ENCODE measurements at regions not wholly inside any gene's neighbourhood (a gene's known extent, or its start where the extent isn't known, plus 50 kb on each side); places are given as distances from the start of the nearest gene placed in this dataset.
"Not testable (repeated sequence)": the region's sequence is repeated elsewhere in the genome, so short reads cannot be mapped to it uniquely, and the experiment has no call there.

- peak overlapping the region; percentile 36 for H3K27ac ChIP-seq
- peak overlapping the region; percentile 79 for H3K4me3 ChIP-seq
- peak overlapping the region; percentile 83 for H3K4me2 ChIP-seq (ENCODE audit: unreplicated experiment)
- H3K9ac ChIP-seq: peak overlapping the region; percentile 82
- H3K9me2 ChIP-seq (ENCODE audit: insufficient read depth): no peaks in the 10 kb centered on the region
- TF ChIP-seq EZH2phosphoT487 (IDR thresholded peaks at IDR 0.05; ENCODE audit: insufficient read depth, low read depth): no peak
- DNase-seq: no peak
- no peaks in the 10 kb centered on the region for H4K20me1 ChIP-seq (ENCODE audit: insufficient read depth)
- peaks cover 3% of the 10 kb centered on the region; the same call in 1 of the 2 replicates for H3K79me2 ChIP-seq (ENCODE audit: insufficient read depth)
- no peaks in the 10 kb centered on the region for H3K4me1 ChIP-seq (ENCODE audit: insufficient read depth)
- WGBS, 2 experiments (ENCODE audit: low coverage in 1 of 2, low lambda C conversion rate in 2 of 2, missing lambda C conversion rate in 2 of 2): 11 to 20% methylated on average over 11 to 18 of the region's 18 CpGs
- no peaks in the 10 kb centered on the region for H3K9me3 ChIP-seq (ENCODE audit: low read depth)
- in situ Hi-C loops (cut with MboI): loop anchor here (25.0 kb wide), 1 partner anchor 697 kb away; no protein-coding TSS in a partner anchor
- H3K27me3 ChIP-seq (replicated peaks; ENCODE audit: insufficient read depth): no peaks in the 10 kb centered on the region
- H3F3A ChIP-seq (ENCODE audit: insufficient read depth): no peaks in the 10 kb centered on the region
- peak overlapping the region; percentile 91 for H2AFZ ChIP-seq
- H3K36me3 ChIP-seq (ENCODE audit: low read depth): no peaks in the 10 kb centered on the region
These were observed 110.5 kb upstream of the LPCAT1 start for GRCh38 chr5:1634337-1634661.

- WGBS, 2 experiments (ENCODE audit: low coverage in 1 of 2, low lambda C conversion rate in 2 of 2, missing lambda C conversion rate in 2 of 2): 0 to 1% methylated on average over 30 to 72 of the region's 75 CpGs
- H3K9me3 ChIP-seq (ENCODE audit: low read depth): no peaks in the 10 kb centered on the region
- H3F3A ChIP-seq (ENCODE audit: insufficient read depth): no peaks in the 10 kb centered on the region
- peaks cover 3% of the 10 kb centered on the region; the same call in 1 of the 2 replicates for H3K79me2 ChIP-seq (ENCODE audit: insufficient read depth)
- TF ChIP-seq EZH2 (IDR thresholded peaks at IDR 0.05; ENCODE audit: insufficient read depth, poor library complexity, severe bottlenecking) (no peak), EZH2phosphoT487 (IDR thresholded peaks at IDR 0.05; ENCODE audit: insufficient read depth, low read depth) (no peak)
- H3K4me2 ChIP-seq (ENCODE audit: unreplicated experiment): peak overlapping the region; percentile 83
- H3K36me3 ChIP-seq (ENCODE audit: low read depth): no peaks in the 10 kb centered on the region
- peak overlapping the region; percentile 79 for H3K4me3 ChIP-seq
- H3K27ac ChIP-seq: peak overlapping the region; percentile 36
- H3K9ac ChIP-seq: peak overlapping the region; percentile 82
- DNase-seq: peak; percentile 89
- in situ Hi-C loops (cut with MboI): loop anchor here (25.0 kb wide), 1 partner anchor 696 kb away; no protein-coding TSS in a partner anchor
- no peaks in the 10 kb centered on the region for H4K20me1 ChIP-seq (ENCODE audit: insufficient read depth)
- no peaks in the 10 kb centered on the region for H3K27me3 ChIP-seq (replicated peaks; ENCODE audit: insufficient read depth)
- H3K4me1 ChIP-seq (ENCODE audit: insufficient read depth): no peaks in the 10 kb centered on the region
- no peaks in the 10 kb centered on the region for H3K9me2 ChIP-seq (ENCODE audit: insufficient read depth)
- H2AFZ ChIP-seq: peak overlapping the region; percentile 91
These were observed 110.0 kb upstream of the LPCAT1 start for GRCh38 chr5:1633605-1634336.

GRCh38 chr5:1631004-1631403 lies 107.2 kb upstream of the LPCAT1 start:
- in situ Hi-C loops (cut with MboI): loop anchor here (25.0 kb wide), 1 partner anchor 694 kb away; no protein-coding TSS in a partner anchor
- not testable (repeated sequence) for H3K4me2 ChIP-seq (ENCODE audit: unreplicated experiment); H3K9me3 ChIP-seq (ENCODE audit: low read depth); H3K36me3 ChIP-seq (ENCODE audit: low read depth); H3K9ac ChIP-seq; H3K4me3 ChIP-seq; H3K9me2 ChIP-seq (ENCODE audit: insufficient read depth); H3K27me3 ChIP-seq (replicated peaks; ENCODE audit: insufficient read depth); H3K4me1 ChIP-seq (ENCODE audit: insufficient read depth); DNase-seq; H3K27ac ChIP-seq; H2AFZ ChIP-seq; H3F3A ChIP-seq (ENCODE audit: insufficient read depth); H4K20me1 ChIP-seq (ENCODE audit: insufficient read depth); H3K79me2 ChIP-seq (ENCODE audit: insufficient read depth)
- WGBS, 2 experiments (ENCODE audit: low coverage in 1 of 2, low lambda C conversion rate in 2 of 2, missing lambda C conversion rate in 2 of 2): 90 to 94% methylated on average over 5 of the region's 5 CpGs

GRCh38 chr5:1626397-1626796 lies 102.6 kb upstream of the LPCAT1 start:
- H3K4me1 ChIP-seq (ENCODE audit: insufficient read depth); H3K9me2 ChIP-seq (ENCODE audit: insufficient read depth); H3K4me3 ChIP-seq; H3K27me3 ChIP-seq (replicated peaks; ENCODE audit: insufficient read depth); H3F3A ChIP-seq (ENCODE audit: insufficient read depth); H3K27ac ChIP-seq; H3K79me2 ChIP-seq (ENCODE audit: insufficient read depth); H3K9ac ChIP-seq; H2AFZ ChIP-seq; H3K9me3 ChIP-seq (ENCODE audit: low read depth); H3K4me2 ChIP-seq (ENCODE audit: unreplicated experiment); H3K36me3 ChIP-seq (ENCODE audit: low read depth); H4K20me1 ChIP-seq (ENCODE audit: insufficient read depth); DNase-seq: not testable (repeated sequence)
- in situ Hi-C loops (cut with MboI): loop anchor here (25.0 kb wide), 1 partner anchor 689 kb away; no protein-coding TSS in a partner anchor
- 86 to 89% methylated on average over 11 to 12 of the region's 12 CpGs for WGBS, 2 experiments (ENCODE audit: low coverage in 1 of 2, low lambda C conversion rate in 2 of 2, missing lambda C conversion rate in 2 of 2)

DNA sequence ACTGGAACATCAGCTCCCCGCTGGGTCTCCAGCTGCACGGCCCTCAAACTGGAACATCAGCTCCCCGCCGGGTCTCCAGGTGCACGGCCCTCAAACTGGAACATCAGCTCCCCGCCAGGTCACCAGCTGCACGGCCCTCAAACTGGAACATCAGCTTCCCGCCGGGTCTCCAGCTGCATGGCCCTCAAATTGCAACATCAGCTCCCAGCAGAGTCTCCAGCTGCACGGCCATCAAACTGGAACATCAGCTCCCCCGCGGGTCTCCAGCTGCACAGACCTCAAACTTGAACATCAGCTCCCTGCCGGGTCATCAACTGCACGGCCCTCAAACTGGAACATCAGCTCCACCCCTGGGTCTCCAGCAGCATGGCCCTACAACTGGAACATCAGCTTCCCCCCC lies 95.8 kb upstream of the LPCAT1 start:
- in situ Hi-C loops (cut with MboI): not testable (repeated sequence)
- WGBS, 2 experiments (ENCODE audit: low coverage in 1 of 2, low lambda C conversion rate in 2 of 2, missing lambda C conversion rate in 2 of 2): 78 to 90% methylated on average over 8 to 14 of the region's 14 CpGs

GRCh38 chr5:1618296-1618865 lies 94.6 kb upstream of the LPCAT1 start:
- in situ Hi-C loops (cut with MboI); H3K9me3 ChIP-seq (ENCODE audit: low read depth): not testable (repeated sequence)

More for the DNA sequence above, 95.8 kb upstream of the LPCAT1 start:
- not testable (repeated sequence) for H3K27ac ChIP-seq; H4K20me1 ChIP-seq (ENCODE audit: insufficient read depth); H2AFZ ChIP-seq; H3K27me3 ChIP-seq (replicated peaks; ENCODE audit: insufficient read depth); H3K4me3 ChIP-seq; H3F3A ChIP-seq (ENCODE audit: insufficient read depth); H3K9me3 ChIP-seq (ENCODE audit: low read depth); H3K4me2 ChIP-seq (ENCODE audit: unreplicated experiment); H3K9ac ChIP-seq; H3K36me3 ChIP-seq (ENCODE audit: low read depth); H3K4me1 ChIP-seq (ENCODE audit: insufficient read depth); H3K79me2 ChIP-seq (ENCODE audit: insufficient read depth); DNase-seq; H3K9me2 ChIP-seq (ENCODE audit: insufficient read depth)

GRCh38 chr5:1617236-1617755 lies 93.5 kb upstream of the LPCAT1 start:
- H3K9me2 ChIP-seq (ENCODE audit: insufficient read depth); H3K79me2 ChIP-seq (ENCODE audit: insufficient read depth); H3F3A ChIP-seq (ENCODE audit: insufficient read depth); H3K9ac ChIP-seq; H3K4me1 ChIP-seq (ENCODE audit: insufficient read depth); in situ Hi-C loops (cut with MboI); H3K9me3 ChIP-seq (ENCODE audit: low read depth); H3K4me3 ChIP-seq; H3K36me3 ChIP-seq (ENCODE audit: low read depth); DNase-seq; H3K27ac ChIP-seq; H3K27me3 ChIP-seq (replicated peaks; ENCODE audit: insufficient read depth); H4K20me1 ChIP-seq (ENCODE audit: insufficient read depth); H3K4me2 ChIP-seq (ENCODE audit: unreplicated experiment); H2AFZ ChIP-seq: not testable (repeated sequence)
- 90 to 92% methylated on average over 13 to 16 of the region's 16 CpGs for WGBS, 2 experiments (ENCODE audit: low coverage in 1 of 2, low lambda C conversion rate in 2 of 2, missing lambda C conversion rate in 2 of 2)

More at GRCh38 chr5:1618296-1618865, 94.6 kb upstream of the LPCAT1 start:
- not testable (repeated sequence) for H3K4me1 ChIP-seq (ENCODE audit: insufficient read depth); H4K20me1 ChIP-seq (ENCODE audit: insufficient read depth); H3K79me2 ChIP-seq (ENCODE audit: insufficient read depth); H3K27me3 ChIP-seq (replicated peaks; ENCODE audit: insufficient read depth); H3K27ac ChIP-seq; H3K4me3 ChIP-seq; H2AFZ ChIP-seq; H3K36me3 ChIP-seq (ENCODE audit: low read depth); H3K4me2 ChIP-seq (ENCODE audit: unreplicated experiment); DNase-seq; H3K9ac ChIP-seq; H3K9me2 ChIP-seq (ENCODE audit: insufficient read depth); H3F3A ChIP-seq (ENCODE audit: insufficient read depth)
- 83 to 85% methylated on average over 15 to 18 of the region's 18 CpGs for WGBS, 2 experiments (ENCODE audit: low coverage in 1 of 2, low lambda C conversion rate in 2 of 2, missing lambda C conversion rate in 2 of 2)

All from GM23248 (cell line).